ENCODE measurements at regions not wholly inside any gene's neighbourhood (a gene's known extent, or its start where the extent isn't known, plus 50 kb on each side); places are given as distances from the start of the nearest gene placed in this dataset.

- no peak for DNase-seq
Observed at GRCh38 chr7:67711706-67712105, 715.1 kb downstream of the TYW1 start.

DNA sequence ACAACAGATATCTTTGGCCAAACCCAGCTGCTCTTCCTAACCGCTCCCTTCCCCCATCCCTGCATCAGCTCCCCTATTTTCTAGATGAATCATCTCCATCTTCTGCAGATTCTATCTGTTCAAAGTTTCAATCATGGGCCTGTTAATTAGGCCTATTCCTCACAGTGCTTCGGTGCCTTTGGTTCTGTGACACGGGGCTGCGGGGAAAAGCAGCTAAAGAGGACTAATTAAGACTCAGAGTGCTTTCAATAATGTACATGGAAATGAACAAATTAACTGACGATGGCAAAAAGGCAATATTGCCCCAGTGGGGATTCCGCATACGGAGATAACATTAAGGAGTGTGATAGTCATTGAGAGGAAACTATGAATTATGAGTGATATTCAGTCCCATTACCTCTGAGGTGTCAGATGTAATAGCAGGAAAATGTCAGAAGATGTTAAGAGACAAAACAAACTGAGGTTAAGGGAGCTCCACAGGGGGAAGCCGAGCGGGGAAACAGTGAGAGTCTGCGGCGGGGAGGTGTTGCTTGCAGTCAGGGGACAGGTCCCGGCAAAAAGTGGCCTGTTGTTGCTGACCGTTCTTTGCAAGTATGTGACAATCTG lies 716.9 kb downstream of the TYW1 start:
- no peak for DNase-seq

DNA sequence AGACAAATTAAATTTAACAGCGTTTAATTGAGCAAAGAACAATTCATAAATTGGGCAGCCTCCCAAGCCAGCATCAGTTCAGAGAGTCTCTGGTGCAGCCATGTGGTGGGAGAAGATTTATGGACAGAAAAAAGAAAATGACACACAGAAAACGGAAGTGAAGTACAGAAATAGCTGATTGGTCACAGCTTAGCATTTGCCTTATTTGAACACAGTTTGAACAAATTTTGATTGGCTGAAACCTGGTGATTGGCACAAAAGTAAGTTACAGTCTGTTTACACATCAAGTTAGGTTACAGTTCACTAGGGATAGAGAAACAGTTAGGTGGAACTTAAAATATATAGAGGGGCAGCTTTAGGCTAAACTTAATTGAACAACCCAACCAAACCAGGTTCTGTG lies 720.1 kb downstream of the TYW1 start:
- DNase-seq = no peak

DNA sequence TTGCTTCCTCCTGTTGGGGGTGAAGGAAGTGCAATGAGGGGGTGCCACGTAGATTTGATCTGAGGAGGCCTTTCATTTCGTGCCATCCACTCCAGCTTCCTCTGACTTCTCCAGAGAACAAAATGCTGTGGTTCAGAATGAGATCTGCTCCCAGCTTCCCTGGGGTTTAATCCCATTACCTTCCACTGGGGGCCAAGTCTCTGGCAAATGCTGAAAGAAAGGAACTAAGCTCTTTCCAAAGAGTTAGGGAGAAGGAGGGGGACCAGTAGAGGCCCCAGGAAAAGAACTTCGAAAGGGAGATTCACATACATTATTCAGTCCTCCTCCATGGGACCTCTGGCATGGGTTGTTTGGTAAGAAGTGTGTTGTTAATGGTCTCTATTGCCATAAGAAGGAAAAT lies 727.0 kb downstream of the TYW1 start:
- no peak for DNase-seq

GRCh38 chr7:67724435-67724834 lies 727.8 kb downstream of the TYW1 start:
- no peak for DNase-seq

DNA sequence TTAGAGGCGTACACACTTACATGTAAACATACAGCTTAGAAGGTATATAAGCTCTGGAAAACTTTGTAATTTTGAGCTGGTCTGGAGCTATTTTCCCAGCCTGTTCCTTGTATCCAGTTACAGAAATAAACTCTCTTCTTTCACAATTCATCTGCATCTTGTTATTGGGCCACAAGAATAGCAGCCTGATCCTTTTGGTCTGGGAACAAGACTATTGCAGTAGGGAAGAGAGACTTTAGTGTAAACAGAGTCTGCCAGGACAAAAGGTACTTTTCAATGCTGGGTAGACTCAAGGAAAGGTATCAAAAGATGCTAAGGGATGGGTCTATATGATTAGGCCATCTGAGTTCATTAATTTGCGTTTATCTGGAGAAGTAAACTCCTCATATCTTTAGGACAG lies 728.3 kb downstream of the TYW1 start:
- DNase-seq = no peak

GRCh38 chr7:67725423-67725822 lies 728.8 kb downstream of the TYW1 start:
- no peak for DNase-seq

DNA sequence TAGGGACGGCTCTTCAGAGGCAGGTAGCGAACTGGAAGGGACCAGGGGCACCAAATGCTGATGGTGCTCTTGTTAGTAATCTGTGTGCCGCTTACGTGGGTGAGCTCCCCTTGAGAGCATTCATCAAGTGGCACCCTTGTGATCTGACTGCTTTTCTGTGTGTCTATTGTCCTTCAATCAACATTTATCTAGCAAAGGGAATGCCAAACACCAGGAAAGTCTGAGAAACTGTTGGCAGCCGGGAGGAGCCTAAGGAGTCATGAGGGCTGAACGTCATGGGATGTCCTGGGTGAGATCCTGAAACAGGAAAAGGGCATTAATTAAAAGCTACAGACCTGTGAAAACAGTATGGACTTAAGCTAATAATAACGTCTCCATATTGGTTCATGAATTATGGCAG lies 733.1 kb downstream of the TYW1 start:
- DNase-seq = no peak

DNA sequence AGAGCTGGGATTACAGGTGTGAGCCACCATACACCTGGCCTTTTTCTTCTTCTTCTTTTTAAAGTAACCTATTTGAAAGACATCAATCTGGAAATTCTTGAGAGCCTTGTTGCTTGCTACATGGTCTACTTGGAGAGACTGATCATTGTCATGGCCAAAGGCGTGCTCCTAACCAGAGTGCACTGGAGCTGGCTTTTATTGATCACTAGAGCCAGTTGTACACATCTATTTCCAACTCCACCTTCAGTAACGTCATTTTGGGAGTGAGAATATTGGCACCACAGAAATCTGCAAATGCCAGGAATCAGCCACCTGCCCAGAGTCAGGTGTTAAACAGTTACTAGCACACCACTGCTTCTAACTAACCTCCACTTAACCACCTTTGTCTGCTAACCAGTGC lies 735.1 kb downstream of the TYW1 start:
- DNase-seq = no peak

GRCh38 chr7:67732898-67733297 lies 736.3 kb downstream of the TYW1 start:
- DNase-seq = no peak

DNA sequence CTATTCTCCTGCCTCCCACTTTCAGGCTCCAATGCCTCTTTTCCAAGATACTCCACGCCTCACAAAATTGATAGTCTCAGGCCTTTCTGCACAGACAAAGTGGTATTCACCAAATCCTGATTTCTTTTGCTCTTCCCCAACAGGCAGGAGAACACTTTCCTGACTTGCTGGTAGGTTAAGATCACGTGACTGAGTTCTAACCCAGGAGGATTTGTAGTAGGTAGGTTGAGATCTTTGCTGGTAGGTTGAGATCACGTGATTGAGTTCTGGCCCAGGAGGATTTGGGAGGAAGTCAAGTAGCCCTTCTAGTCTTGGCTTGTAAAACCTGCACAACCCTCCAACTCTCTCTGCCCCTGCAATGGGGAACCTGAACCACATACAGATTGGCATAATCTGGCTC lies 741.5 kb downstream of the TYW1 start:
- no peak for DNase-seq

DNA sequence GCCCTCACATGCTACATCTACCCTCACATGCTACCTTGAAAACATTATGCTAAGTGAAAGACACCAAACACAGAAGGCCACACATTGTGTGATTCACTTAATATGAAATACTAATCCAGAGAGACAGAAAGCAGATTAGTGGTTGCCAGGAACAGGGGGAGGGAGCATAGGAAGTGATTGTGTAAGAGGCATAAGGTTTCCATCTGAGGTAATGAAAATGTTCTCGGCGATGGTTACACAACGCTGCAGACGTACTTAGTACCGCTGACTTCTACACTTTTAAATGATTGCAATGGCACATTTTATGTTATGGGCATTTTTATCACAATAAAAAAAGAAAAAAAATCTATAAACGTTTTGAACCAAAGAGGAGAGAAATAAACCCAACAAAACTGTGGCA lies 742.3 kb downstream of the TYW1 start:
- no peak for DNase-seq

GRCh38 chr7:67743501-67743900 lies 746.9 kb downstream of the TYW1 start:
- DNase-seq = no peak

DNA sequence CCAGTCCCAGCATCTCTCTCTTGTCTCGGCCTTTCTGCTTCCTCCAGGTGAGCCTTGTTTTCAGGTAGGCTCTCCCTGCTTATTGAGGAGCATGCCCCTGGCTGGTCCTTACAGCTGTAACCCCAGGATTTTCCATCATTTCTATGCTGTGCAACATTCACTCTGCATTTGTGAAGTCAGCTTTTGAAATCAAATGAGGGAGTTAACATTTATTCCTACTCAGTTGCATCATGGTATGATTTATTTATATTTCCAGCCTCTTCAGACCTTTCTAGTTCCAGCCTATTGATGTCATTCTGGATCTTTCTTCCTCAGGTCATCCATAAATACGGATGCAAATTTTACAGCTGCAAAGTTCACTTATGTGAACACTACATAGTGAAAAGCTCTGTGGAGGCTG lies 755.6 kb downstream of the TYW1 start:
- no peak for DNase-seq

GRCh38 chr7:67753891-67754290 lies 757.3 kb downstream of the TYW1 start:
- DNase-seq = no peak

- DNase-seq = no peak
Observed at GRCh38 chr7:67754651-67755050, 758.0 kb downstream of the TYW1 start.

DNA sequence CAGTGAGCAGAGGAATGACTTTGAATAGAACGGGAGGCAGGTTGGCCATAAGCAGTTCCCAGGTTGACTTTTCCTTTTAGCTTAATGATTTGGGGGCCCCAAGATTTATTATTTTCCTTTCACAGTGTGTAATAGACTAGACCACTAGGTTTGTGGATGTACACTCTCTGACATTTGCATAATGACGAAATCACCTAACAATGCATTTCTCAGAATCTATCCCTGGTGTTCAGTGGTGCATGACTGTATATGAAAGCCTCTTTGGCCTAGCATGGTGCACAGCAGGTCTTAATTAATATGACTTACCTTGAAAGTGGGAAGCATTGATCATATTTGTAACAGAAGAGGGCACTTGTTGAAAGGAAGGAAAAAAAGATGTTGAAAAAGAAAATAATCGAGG lies 761.9 kb downstream of the TYW1 start:
- DNase-seq = no peak

- no peak for DNase-seq
Observed at GRCh38 chr7:67760971-67761370, 764.3 kb downstream of the TYW1 start.

DNA sequence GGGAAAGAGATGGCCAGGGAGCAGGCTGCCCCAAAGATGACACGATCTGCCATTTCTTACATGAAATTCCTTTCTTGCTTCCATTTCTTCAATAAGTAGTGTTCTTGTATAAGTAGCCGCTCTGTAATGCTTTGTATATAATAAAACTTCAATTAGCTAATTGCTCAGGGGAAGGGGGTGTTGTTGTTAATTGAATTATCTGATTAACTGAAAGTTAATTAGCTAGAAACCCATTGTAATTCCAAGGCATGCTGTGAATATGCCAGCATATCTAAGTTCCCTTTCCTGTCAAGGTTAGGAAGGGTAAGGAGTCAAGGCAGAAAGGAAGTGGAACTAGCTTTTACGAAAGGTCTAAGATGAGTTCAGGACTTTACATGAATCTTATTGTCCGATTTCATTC lies 765.9 kb downstream of the TYW1 start:
- DNase-seq = no peak

GRCh38 chr7:67764289-67764688 lies 767.7 kb downstream of the TYW1 start:
- no peak for DNase-seq

- DNase-seq = no peak
Observed at GRCh38 chr7:67765481-67766175, 769.0 kb downstream of the TYW1 start.

GRCh38 chr7:67766906-67767410 lies 770.3 kb downstream of the TYW1 start:
- DNase-seq = no peak

DNA sequence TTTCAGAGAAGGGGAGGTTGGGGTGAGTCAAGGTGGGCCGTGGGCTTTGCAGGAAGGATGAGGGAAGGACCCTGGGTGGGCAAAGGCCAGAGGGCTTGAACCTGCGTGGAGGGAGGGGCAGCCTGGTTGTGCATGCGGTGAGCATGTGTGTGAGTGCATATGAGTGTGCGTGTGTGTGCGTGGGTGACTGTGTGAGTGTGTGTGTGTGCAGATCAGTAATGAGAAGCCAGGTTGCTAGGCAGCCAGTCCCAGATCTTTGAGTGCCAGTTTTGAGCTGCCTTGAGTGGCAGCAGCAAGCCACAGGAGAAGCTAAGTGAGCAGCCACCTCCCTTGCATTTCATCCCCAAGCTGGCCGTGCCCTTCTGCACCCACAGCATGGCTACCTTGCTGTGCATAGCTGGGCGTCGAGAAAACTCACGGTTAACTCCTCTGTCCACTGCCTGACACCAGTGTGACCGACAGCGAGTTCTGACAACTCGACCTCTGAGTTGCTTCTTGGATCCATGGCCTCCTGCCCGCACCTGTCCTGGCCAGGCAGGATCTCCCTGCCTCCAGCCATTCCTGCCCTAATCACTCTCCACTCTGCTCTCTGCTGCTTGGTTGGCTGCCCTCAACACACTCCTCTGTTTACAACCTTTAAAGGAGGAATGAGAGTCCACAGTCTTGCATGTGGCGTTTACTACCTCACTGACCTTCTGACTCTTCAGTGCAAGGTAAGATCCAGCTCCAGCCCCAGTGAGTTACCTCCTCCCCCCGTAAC lies 775.4 kb downstream of the TYW1 start:
- DNase-seq = no peak

DNA sequence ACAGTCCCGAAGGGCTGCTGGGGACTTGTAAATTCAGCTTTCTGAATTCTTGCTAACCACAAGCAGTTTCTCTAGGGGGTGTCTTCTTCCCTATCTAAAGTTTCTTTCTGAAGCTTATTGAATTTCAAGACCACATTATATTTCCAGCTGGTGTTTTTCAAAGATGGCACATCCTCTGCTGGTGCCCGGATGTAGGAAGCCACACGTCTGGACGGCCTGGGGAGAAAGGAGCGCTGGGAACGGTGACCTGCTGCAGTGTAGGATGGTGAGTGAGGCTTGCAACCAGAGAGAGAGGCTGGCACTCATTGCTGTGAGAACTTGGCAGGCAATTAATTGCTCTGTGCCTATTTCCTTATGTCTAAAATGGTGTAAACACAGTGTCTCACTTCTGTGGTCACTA lies 776.4 kb downstream of the TYW1 start:
- DNase-seq = no peak
